HepG2 (cell line): ENCODE measurements at regions not wholly inside any gene's neighbourhood (a gene's known extent, or its start where the extent isn't known, plus 50 kb on each side); places are given as distances from the start of the nearest gene placed in this dataset.

Source experiments
- ATAC-seq: fragments of 200-7000 bp; cut with Tn5 transposase; 3 replicates; pipeline ENCODE4 v1.9.1; 2020; ENCODE audit warnings: mild to moderate bottlenecking, moderate library complexity
- BruUV-seq: library from RNA; stranded (reverse); fragments of 400-500 nt; replicated peaks from 2 replicates; lab custom pipeline; 2021; lab: Mats Ljungman, UMichigan
- CTCF ChIA-PET: fragments of 300-600 bp; formaldehyde crosslinking; extraction: SDS; loops from one replicate; lab custom pipeline; 2021; ENCODE audit warnings: low total read pairs, inconsistent platforms, low intra/inter-chr PET ratio; lab: Yijun Ruan, JAX
- POLR2A ChIA-PET: fragments of 350-600 bp; sonication (Branson Sonifier 250); formaldehyde crosslinking; loops from one replicate; lab custom pipeline; 2020; ENCODE audit warnings: antibody characterized with exemption, inconsistent platforms; lab: Yijun Ruan, JAX
- DNase-seq: peaks from one replicate; pipeline ENCODE4 v3.0.0-alpha.2; 2015; ENCODE audit warnings: low spot score
- FAIRE-seq: peaks from 3 replicates; lab custom pipeline; 2011; peaks lifted over from hg19 to GRCh38; lab: Jason Lieb, UNC
- H2AFZ ChIP-seq: one replicate; pipeline ENCODE4 v1.6.1; 2011; ENCODE audit warnings: low read length, inconsistent platforms
- H3K27ac ChIP-seq: fragments of 300-600 bp; 3 replicates; pipeline ENCODE4 v1.8.0; 2011; ENCODE audit warnings: mixed run types, mild to moderate bottlenecking, mixed read lengths, low read length, inconsistent platforms; ENCODE audit not compliant: insufficient read depth; ENCODE audit errors: extremely low read length
- H3K27me3 ChIP-seq, 2 experiments: fragments of 200-600 bp in 1 of 2; 2 replicates in 1 of 2; 3 replicates in 1 of 2; pipeline versions ENCODE4 v1.6.0 to v1.8.0; 2011; ENCODE audit warnings: low read length in 2 of 2, mild to moderate bottlenecking in 2 of 2, moderate library complexity in 2 of 2, inconsistent platforms in 1 of 2; ENCODE audit not compliant: insufficient read depth in 2 of 2, control insufficient read depth in 1 of 2
- H3K36me3 ChIP-seq, 2 experiments: fragments of 200-600 bp in 1 of 2; replicated peaks in 1 of 2; 2 replicates in 1 of 2; 3 replicates in 1 of 2; pipeline versions ENCODE4 v1.5.1 to v1.8.0; 2011; ENCODE audit warnings: low read length in 2 of 2, inconsistent platforms in 1 of 2; ENCODE audit not compliant: insufficient read depth in 2 of 2, control insufficient read depth in 1 of 2
- H3K4me1 ChIP-seq: 2 replicates; pipeline ENCODE4 v1.5.1; 2012; ENCODE audit warnings: low read length, inconsistent platforms; ENCODE audit not compliant: insufficient read depth
- H3K4me2 ChIP-seq: 2 replicates; pipeline ENCODE4 v1.6.0; 2011; ENCODE audit warnings: low read depth, low read length, inconsistent platforms
- H3K4me3 ChIP-seq, 3 experiments: fragments of 200-600 bp in 1 of 3; sonication (generic), shearing (Covaris generic) in 1 of 3; replicated peaks in 1 of 3; 2 replicates each; pipeline ENCODE4 v1.5.1; 2011 to 2016; ENCODE audit warnings: low read length in 3 of 3, inconsistent platforms in 2 of 3, low read depth in 2 of 3, mild to moderate bottlenecking in 2 of 3, control low read depth in 1 of 3, mixed read lengths in 1 of 3; ENCODE audit not compliant: insufficient read depth in 1 of 3
- H3K79me2 ChIP-seq: one replicate; pipeline ENCODE4 v1.6.1; 2011; ENCODE audit warnings: low read length, inconsistent platforms; ENCODE audit not compliant: insufficient read depth
- H3K9ac ChIP-seq: 2 replicates; pipeline ENCODE4 v1.6.0; 2011; ENCODE audit warnings: mild to moderate bottlenecking, low read depth, low read length, inconsistent platforms; ENCODE audit not compliant: insufficient read depth
- H3K9me3 ChIP-seq: 2 replicates; pipeline ENCODE4 v1.5.1; 2012; ENCODE audit warnings: mild to moderate bottlenecking, low read length
- H4K20me1 ChIP-seq: 2 replicates; pipeline ENCODE4 v1.6.0; 2011; ENCODE audit warnings: inconsistent platforms, mild to moderate bottlenecking, low read length, moderate library complexity; ENCODE audit not compliant: insufficient read depth
- AHR ChIP-seq: IDR thresholded peaks from 2 replicates; pipeline ENCODE4 v1.6.1; 2018; ENCODE audit warnings: missing genetic modification reagents, missing compliant biosample characterization
- ASH2L ChIP-seq: fragments of 300-600, 200-600 bp; sonication (generic); IDR thresholded peaks from 2 replicates; pipeline ENCODE4 v1.7.0; 2017; ENCODE audit warnings: low read depth, mild to moderate bottlenecking, moderate library complexity, mixed read lengths, low read length; ENCODE audit not compliant: insufficient read length
- CBX5 ChIP-seq: sonication (generic); formaldehyde crosslinking; IDR thresholded peaks from 2 replicates; pipeline ENCODE4 v1.4.0; 2020; ENCODE audit warnings: missing genetic modification reagents, borderline replicate concordance
- SAFB2 ChIP-seq: sonication (generic); formaldehyde crosslinking; IDR thresholded peaks from 2 replicates; pipeline ENCODE4 v1.5.1; 2020; ENCODE audit warnings: missing genetic modification reagents, low read depth, mild to moderate bottlenecking, borderline replicate concordance
- SP4 ChIP-seq: sonication (generic); formaldehyde crosslinking; IDR thresholded peaks from 2 replicates; pipeline ENCODE4 v1.8.1; 2023; ENCODE audit warnings: mild to moderate bottlenecking, missing genetic modification reagents
- ZNF749 ChIP-seq: sonication (generic); formaldehyde crosslinking; IDR thresholded peaks from 2 replicates; pipeline ENCODE4 v1.8.0; 2022; ENCODE audit warnings: mild to moderate bottlenecking, missing genetic modification reagents, moderate library complexity, borderline replicate concordance
- ZNF775 ChIP-seq: sonication (generic); formaldehyde crosslinking; IDR thresholded peaks from 2 replicates; pipeline ENCODE4 v1.4.0; 2020; ENCODE audit warnings: missing genetic modification reagents, mild to moderate bottlenecking, moderate library complexity, borderline replicate concordance
- WGBS: methylation state at CpG from one replicate; pipeline ENCODE4 v1.1.6; 2017; ENCODE audit warnings: low lambda C conversion rate; 5-methylcytosine and 5-hydroxymethylcytosine counted together
- in situ Hi-C: cut with HindIII; loops from 2 replicates; pipeline ENCODE4 v1.10.0; 2017; ENCODE audit warnings: low pct_unique_long_range_greater_than_20kb; ENCODE audit not compliant: extremely low pct_ligation_motif_present
- intact Hi-C: fragments of 100-400 bp; cut with micrococcal nuclease; formaldehyde crosslinking; loops from one replicate; pipeline ENCODE4 v1.10.0; 2022; ENCODE audit not compliant: unreplicated experiment
- TF ChIP-seq, protein P1 (sequence below): sonication (generic); formaldehyde crosslinking; IDR thresholded peaks from 2 replicates; pipeline ENCODE4 v1.4.0; 2020; ENCODE audit warnings: missing genetic modification reagents, borderline replicate concordance
- TF ChIP-seq, protein P2 (sequence below): sonication (generic); formaldehyde crosslinking; conservative IDR thresholded peaks from 2 replicates; pipeline ENCODE4 v1.5.0; 2020; ENCODE audit warnings: missing genetic modification reagents

DNA sequence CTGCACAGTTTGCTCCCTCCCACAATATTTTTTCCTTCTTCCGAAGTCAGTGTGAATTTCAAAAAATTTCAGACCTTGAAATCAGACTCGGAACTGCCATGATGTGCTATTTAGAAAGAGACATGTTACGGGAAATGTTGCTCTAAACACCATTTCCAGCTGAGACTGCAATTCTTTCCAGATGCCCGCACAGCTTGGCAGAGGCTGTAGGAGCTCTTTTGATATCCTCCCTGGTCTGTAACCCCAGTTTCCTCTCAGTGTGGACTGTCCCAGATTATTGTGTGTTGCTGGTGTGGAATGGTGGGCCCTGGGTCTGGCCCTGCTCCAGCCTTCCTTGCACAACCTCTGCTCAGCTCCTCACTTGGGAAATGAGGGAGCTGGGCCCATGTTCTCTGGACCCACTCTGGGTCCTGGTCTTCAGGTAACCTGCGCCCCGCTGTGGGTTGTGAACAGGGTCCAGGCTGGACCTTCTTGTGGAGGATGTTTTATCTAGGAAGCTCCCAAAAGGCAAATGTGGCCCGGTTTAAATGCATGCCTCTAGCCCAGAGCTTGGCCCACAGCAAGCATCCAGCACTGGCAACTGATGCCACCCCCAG lies 172.8 kb upstream of the CXCL12 start:
- H3K27me3 ChIP-seq, result peaks cover 0 to 6% of the 10 kb centered on the region in 2 experiments; a peak in 3 of 5 replicates
- DNase-seq, result no peak
- CTCF ChIA-PET, result no interaction called here
- FAIRE-seq, result no peak
- H3K79me2 ChIP-seq, result no peaks in the 10 kb centered on the region
- in situ Hi-C loops (no loop called here), intact Hi-C loops (no loop called here)
- H3K27ac ChIP-seq, result no peak overlapping the region
- no peaks in the 10 kb centered on the region for H3K9me3 ChIP-seq
- WGBS, result 11% methylated on average over 4 of the region's 7 CpGs
- no peak overlapping the region for H2AFZ ChIP-seq
- H3K4me1 ChIP-seq, result no peaks in the 10 kb centered on the region
- ATAC-seq, result no peak
- H3K9ac ChIP-seq, result no peak overlapping the region
- H3K36me3 ChIP-seq, result no peaks in the 10 kb centered on the region
- H3K4me3 ChIP-seq, result no peak overlapping the region
- no peak overlapping the region for H3K4me2 ChIP-seq
- no TSS peak for BruUV-seq
- no peaks in the 10 kb centered on the region for H4K20me1 ChIP-seq
- no peak for TF ChIP-seq AHR (CRISPR knock-in tag)
- TF ChIP-seq ZNF775 (CRISPR knock-in tag), result no peak
- no peak for TF ChIP-seq SAFB2 (CRISPR knock-in tag)
- no peak for TF ChIP-seq CBX5 (CRISPR knock-in tag)
- TF ChIP-seq, protein P1, sequence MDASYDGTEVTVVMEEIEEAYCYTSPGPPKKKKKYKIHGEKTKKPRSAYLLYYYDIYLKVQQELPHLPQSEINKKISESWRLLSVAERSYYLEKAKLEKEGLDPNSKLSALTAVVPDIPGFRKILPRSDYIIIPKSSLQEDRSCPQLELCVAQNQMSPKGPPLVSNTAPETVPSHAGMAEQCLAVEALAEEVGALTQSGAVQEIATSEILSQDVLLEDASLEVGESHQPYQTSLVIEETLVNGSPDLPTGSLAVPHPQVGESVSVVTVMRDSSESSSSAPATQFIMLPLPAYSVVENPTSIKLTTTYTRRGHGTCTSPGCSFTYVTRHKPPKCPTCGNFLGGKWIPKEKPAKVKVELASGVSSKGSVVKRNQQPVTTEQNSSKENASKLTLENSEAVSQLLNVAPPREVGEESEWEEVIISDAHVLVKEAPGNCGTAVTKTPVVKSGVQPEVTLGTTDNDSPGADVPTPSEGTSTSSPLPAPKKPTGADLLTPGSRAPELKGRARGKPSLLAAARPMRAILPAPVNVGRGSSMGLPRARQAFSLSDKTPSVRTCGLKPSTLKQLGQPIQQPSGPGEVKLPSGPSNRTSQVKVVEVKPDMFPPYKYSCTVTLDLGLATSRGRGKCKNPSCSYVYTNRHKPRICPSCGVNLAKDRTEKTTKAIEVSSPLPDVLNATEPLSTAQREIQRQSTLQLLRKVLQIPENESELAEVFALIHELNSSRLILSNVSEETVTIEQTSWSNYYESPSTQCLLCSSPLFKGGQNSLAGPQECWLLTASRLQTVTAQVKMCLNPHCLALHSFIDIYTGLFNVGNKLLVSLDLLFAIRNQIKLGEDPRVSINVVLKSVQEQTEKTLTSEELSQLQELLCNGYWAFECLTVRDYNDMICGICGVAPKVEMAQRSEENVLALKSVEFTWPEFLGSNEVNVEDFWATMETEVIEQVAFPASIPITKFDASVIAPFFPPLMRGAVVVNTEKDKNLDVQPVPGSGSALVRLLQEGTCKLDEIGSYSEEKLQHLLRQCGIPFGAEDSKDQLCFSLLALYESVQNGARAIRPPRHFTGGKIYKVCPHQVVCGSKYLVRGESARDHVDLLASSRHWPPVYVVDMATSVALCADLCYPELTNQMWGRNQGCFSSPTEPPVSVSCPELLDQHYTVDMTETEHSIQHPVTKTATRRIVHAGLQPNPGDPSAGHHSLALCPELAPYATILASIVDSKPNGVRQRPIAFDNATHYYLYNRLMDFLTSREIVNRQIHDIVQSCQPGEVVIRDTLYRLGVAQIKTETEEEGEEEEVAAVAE (CRISPR knock-in tag), result no peak
- no peak for TF ChIP-seq ZNF749 (CRISPR knock-in tag)
- no peak for TF ChIP-seq SP4 (CRISPR knock-in tag)
- TF ChIP-seq, protein P2, sequence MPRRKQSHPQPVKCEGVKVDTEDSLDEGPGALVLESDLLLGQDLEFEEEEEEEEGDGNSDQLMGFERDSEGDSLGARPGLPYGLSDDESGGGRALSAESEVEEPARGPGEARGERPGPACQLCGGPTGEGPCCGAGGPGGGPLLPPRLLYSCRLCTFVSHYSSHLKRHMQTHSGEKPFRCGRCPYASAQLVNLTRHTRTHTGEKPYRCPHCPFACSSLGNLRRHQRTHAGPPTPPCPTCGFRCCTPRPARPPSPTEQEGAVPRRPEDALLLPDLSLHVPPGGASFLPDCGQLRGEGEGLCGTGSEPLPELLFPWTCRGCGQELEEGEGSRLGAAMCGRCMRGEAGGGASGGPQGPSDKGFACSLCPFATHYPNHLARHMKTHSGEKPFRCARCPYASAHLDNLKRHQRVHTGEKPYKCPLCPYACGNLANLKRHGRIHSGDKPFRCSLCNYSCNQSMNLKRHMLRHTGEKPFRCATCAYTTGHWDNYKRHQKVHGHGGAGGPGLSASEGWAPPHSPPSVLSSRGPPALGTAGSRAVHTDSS, result no peak
- no peak for TF ChIP-seq ASH2L
- POLR2A ChIA-PET, result no interaction called here
